ENCODE measurements at regions not wholly inside any gene's neighbourhood (a gene's known extent, or its start where the extent isn't known, plus 50 kb on each side); places are given as distances from the start of the nearest gene placed in this dataset.

- H3K36me3 ChIP-seq = no peaks in the 10 kb centered on the region
- H3K27me3 ChIP-seq (replicated peaks; ENCODE audit: insufficient read depth) = no peaks in the 10 kb centered on the region
- TF ChIP-seq, protein P1, sequence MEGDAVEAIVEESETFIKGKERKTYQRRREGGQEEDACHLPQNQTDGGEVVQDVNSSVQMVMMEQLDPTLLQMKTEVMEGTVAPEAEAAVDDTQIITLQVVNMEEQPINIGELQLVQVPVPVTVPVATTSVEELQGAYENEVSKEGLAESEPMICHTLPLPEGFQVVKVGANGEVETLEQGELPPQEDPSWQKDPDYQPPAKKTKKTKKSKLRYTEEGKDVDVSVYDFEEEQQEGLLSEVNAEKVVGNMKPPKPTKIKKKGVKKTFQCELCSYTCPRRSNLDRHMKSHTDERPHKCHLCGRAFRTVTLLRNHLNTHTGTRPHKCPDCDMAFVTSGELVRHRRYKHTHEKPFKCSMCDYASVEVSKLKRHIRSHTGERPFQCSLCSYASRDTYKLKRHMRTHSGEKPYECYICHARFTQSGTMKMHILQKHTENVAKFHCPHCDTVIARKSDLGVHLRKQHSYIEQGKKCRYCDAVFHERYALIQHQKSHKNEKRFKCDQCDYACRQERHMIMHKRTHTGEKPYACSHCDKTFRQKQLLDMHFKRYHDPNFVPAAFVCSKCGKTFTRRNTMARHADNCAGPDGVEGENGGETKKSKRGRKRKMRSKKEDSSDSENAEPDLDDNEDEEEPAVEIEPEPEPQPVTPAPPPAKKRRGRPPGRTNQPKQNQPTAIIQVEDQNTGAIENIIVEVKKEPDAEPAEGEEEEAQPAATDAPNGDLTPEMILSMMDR (IDR thresholded peaks at IDR 0.05) = no peak
- no peak overlapping the region for H3K27ac ChIP-seq
- peaks cover 10 to 25% of the 10 kb centered on the region in 2 donors for H3K4me1 ChIP-seq (ENCODE audit: control insufficient read depth in 1 of 2, low read depth in 2 of 2)
- DNase-seq (ENCODE audit: low spot score) (no peak), ATAC-seq (ENCODE audit: insufficient number of reproducible peaks, low FRiP score, low read depth) (no peak)
- H3K4me3 ChIP-seq = no peak overlapping the region
- H3K9me3 ChIP-seq = no peaks in the 10 kb centered on the region
These were observed 325.2 kb upstream of the RGS6 start for GRCh38 chr14:71607056-71607455.

GRCh38 chr14:71610149-71610548 is 322.1 kb upstream of the RGS6 start:
- ATAC-seq (ENCODE audit: insufficient number of reproducible peaks, low FRiP score, low read depth) (no peak), DNase-seq (ENCODE audit: low spot score) (no peak)
- no peaks in the 10 kb centered on the region for H3K36me3 ChIP-seq
- TF ChIP-seq, protein P1 (IDR thresholded peaks at IDR 0.05) = no peak
- no peaks in the 10 kb centered on the region for H3K9me3 ChIP-seq
- H3K4me1 ChIP-seq (ENCODE audit: control insufficient read depth in 1 of 2, low read depth in 2 of 2) = peaks cover 10 to 17% of the 10 kb centered on the region in 2 donors
- no peak overlapping the region for H3K4me3 ChIP-seq
- no peaks in the 10 kb centered on the region for H3K27me3 ChIP-seq (replicated peaks; ENCODE audit: insufficient read depth)
- H3K27ac ChIP-seq = no peak overlapping the region

DNA sequence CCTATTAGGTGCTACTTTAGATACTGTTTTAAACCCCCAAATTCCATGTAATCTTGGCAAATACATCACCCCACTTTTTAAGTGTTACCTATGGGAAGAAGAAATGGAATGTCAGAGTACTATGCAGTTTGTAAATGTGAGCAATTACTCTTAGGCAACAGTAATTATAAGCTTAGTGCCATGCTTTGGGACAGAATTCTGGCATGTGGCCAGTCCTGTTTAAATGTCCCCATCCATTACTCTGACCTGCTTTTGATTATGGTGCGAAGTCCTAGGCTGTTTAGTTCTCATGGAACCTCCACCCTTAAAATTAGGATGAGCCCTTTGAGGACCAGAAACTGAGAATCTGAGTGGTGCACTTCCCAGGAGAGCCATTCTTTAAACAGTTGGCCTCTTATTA is 321.4 kb upstream of the RGS6 start:
- H3K27me3 ChIP-seq (replicated peaks; ENCODE audit: insufficient read depth) = no peaks in the 10 kb centered on the region
- no peaks in the 10 kb centered on the region for H3K9me3 ChIP-seq
- no peak overlapping the region for H3K27ac ChIP-seq
- ATAC-seq (ENCODE audit: insufficient number of reproducible peaks, low FRiP score, low read depth) = no peak
- TF ChIP-seq, protein P1 (IDR thresholded peaks at IDR 0.05) = no peak
- peaks cover 10 to 17% of the 10 kb centered on the region in 2 donors for H3K4me1 ChIP-seq (ENCODE audit: control insufficient read depth in 1 of 2, low read depth in 2 of 2)
- H3K36me3 ChIP-seq = no peaks in the 10 kb centered on the region
- H3K4me3 ChIP-seq = no peak overlapping the region
- no peak for DNase-seq (ENCODE audit: low spot score)

DNA sequence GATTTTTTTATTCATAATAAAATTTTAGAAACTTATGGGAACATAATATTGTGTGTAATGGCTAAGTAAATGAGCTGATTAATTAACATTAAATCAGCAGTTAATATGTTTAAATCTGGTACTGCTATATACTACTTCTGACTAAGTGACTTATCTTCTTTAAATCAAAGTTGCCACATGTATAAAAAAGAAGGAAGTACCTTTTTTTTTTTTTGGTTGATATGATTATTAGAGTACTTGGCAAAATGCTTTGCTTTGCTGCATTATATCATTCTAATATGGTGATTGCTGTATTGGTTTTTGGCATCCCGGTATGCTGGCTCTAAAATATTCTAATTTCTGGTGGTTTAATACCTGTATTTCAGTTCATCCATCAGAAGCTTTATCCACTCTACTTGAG is 319.1 kb upstream of the RGS6 start:
- H3K36me3 ChIP-seq = no peaks in the 10 kb centered on the region
- ATAC-seq (ENCODE audit: insufficient number of reproducible peaks, low FRiP score, low read depth) (no peak), DNase-seq (ENCODE audit: low spot score) (no peak)
- no peaks in the 10 kb centered on the region for H3K4me1 ChIP-seq (ENCODE audit: control insufficient read depth in 1 of 2, low read depth in 2 of 2)
- H3K27me3 ChIP-seq (replicated peaks; ENCODE audit: insufficient read depth) = no peaks in the 10 kb centered on the region
- TF ChIP-seq, protein P1 (IDR thresholded peaks at IDR 0.05) = no peak
- no peak overlapping the region for H3K27ac ChIP-seq
- H3K9me3 ChIP-seq = no peaks in the 10 kb centered on the region
- H3K4me3 ChIP-seq = no peak overlapping the region

DNA sequence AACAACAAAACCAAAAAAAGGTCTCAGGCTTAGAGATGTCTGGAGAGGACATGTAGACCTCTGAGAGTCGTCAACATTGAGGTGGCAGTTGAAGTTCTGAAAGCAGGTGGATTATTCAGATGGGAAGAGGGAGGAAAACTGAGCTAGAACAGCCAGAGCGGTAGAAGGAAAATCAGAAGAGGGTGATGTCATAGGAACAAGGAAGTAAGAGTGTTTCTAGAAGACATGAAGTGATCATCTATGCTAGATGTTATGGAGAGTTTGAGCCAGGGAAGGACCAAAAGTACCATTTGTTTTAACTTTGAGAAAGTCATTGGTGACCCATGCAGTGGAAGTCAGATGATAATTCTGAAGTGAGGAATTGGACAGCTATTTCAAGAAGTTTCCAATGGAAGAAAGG is 316.2 kb upstream of the RGS6 start:
- H3K27me3 ChIP-seq (replicated peaks; ENCODE audit: insufficient read depth) = no peaks in the 10 kb centered on the region
- ATAC-seq (ENCODE audit: insufficient number of reproducible peaks, low FRiP score, low read depth) = no peak
- no peak overlapping the region for H3K4me3 ChIP-seq
- DNase-seq (ENCODE audit: low spot score) = no peak
- no peak overlapping the region for H3K27ac ChIP-seq
- no peaks in the 10 kb centered on the region for H3K36me3 ChIP-seq
- H3K9me3 ChIP-seq = no peaks in the 10 kb centered on the region
- TF ChIP-seq, protein P1 (IDR thresholded peaks at IDR 0.05) = no peak
- H3K4me1 ChIP-seq (ENCODE audit: control insufficient read depth in 1 of 2, low read depth in 2 of 2) = no peaks in the 10 kb centered on the region
